ENCODE measurements at regions not wholly inside any gene's neighbourhood (a gene's known extent, or its start where the extent isn't known, plus 50 kb on each side); places are given as distances from the start of the nearest gene placed in this dataset.

DNA sequence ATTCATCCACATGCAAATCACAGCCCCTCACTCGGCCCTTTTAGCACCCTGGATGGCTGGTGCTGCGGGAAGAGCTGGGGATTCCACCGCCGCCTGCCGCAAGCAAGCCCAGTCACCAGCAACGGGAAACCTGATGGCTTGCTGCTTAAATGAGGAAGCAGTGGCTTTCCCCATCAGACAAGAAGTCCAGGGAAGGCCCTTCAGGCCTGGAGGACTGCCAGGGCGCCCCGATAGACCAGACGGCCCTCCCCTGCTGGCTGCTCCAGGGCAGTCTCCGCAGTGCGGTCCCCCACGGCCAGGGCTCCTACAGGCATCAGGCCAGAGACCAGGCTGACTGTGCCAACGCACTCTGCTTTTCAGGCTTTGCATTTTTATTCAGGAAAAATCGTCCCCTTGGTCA, 439.1 kb downstream of the EIPR1 start:
- no peak overlapping the region for H3K4me3 ChIP-seq
- in situ Hi-C loops (cut with MboI; ENCODE audit: low sequenced_read_pairs in 4 of 4) (no loop called here), intact Hi-C loops (cut with DNase I; ENCODE audit: low total_unique reads) (no loop called here)
- H3K36me3 ChIP-seq, result no peaks in the 10 kb centered on the region
- no peak for DNase-seq
- no peaks in the 10 kb centered on the region for H3K9me3 ChIP-seq
- H3K27ac ChIP-seq, result no peak overlapping the region
- H3K4me1 ChIP-seq, result no peaks in the 10 kb centered on the region
- TF ChIP-seq CTCF (IDR thresholded peaks at IDR 0.05 in 4 of 5, conservative IDR thresholded peaks at IDR 0.05 in 1 of 5), result no peak
- no peak for TF ChIP-seq POLR2A (IDR thresholded peaks at IDR 0.05)
- H3K27me3 ChIP-seq, result no peaks in the 10 kb centered on the region
- ATAC-seq, result no peak

- no peak for TF ChIP-seq POLR2A (IDR thresholded peaks at IDR 0.05)
- TF ChIP-seq CTCF (IDR thresholded peaks at IDR 0.05 in 4 of 5, conservative IDR thresholded peaks at IDR 0.05 in 1 of 5), result no peak
- DNase-seq, result no peak
- in situ Hi-C loops (cut with MboI; ENCODE audit: low sequenced_read_pairs in 4 of 4) (no loop called here), intact Hi-C loops (cut with DNase I; ENCODE audit: low total_unique reads) (no loop called here)
- ATAC-seq, result no peak
- Histone ChIP-seq H3K4me3 (no peak overlapping the region), H3K4me1 (no peaks in the 10 kb centered on the region), H3K27me3 (no peaks in the 10 kb centered on the region), H3K9me3 (no peaks in the 10 kb centered on the region), H3K27ac (no peak overlapping the region), H3K36me3 (no peaks in the 10 kb centered on the region)
Measured at GRCh38 chr2:2935445-2936149, 442.0 kb downstream of the EIPR1 start.

- ATAC-seq, result no peak
- intact Hi-C loops (cut with DNase I; ENCODE audit: low total_unique reads) (no loop called here), in situ Hi-C loops (cut with MboI; ENCODE audit: low sequenced_read_pairs in 4 of 4) (no loop called here)
- TF ChIP-seq POLR2A (IDR thresholded peaks at IDR 0.05), result no peak
- TF ChIP-seq CTCF (IDR thresholded peaks at IDR 0.05 in 4 of 5, conservative IDR thresholded peaks at IDR 0.05 in 1 of 5), result no peak
- H3K4me3 ChIP-seq, result no peak overlapping the region
- no peak for DNase-seq
- H3K27me3 ChIP-seq, result no peaks in the 10 kb centered on the region
- no peak overlapping the region for H3K27ac ChIP-seq
- no peaks in the 10 kb centered on the region for H3K4me1 ChIP-seq
- peaks cover 0 to 7% (median 0%) of the 10 kb centered on the region in 3 donors for H3K9me3 ChIP-seq
- H3K36me3 ChIP-seq, result no peaks in the 10 kb centered on the region
Measured at GRCh38 chr2:2933426-2933825, 444.2 kb downstream of the EIPR1 start.

GRCh38 chr2:2932692-2933305, 444.8 kb downstream of the EIPR1 start:
- Histone ChIP-seq H3K9me3 (peaks cover 0 to 7% (median 0%) of the 10 kb centered on the region in 3 donors), H3K4me1 (no peaks in the 10 kb centered on the region), H3K27ac (no peak overlapping the region), H3K4me3 (no peak overlapping the region), H3K27me3 (no peaks in the 10 kb centered on the region), H3K36me3 (no peaks in the 10 kb centered on the region)
- TF ChIP-seq CTCF (IDR thresholded peaks at IDR 0.05 in 4 of 5, conservative IDR thresholded peaks at IDR 0.05 in 1 of 5), result no peak
- DNase-seq, result no peak
- intact Hi-C loops (cut with DNase I; ENCODE audit: low total_unique reads) (no loop called here), in situ Hi-C loops (cut with MboI; ENCODE audit: low sequenced_read_pairs in 4 of 4) (no loop called here)
- no peak for ATAC-seq

All from gastrocnemius medialis (tissue), 4 donors.